Esophagus squamous epithelium (tissue), 4 donors: ENCODE measurements at regions not wholly inside any gene's neighbourhood (a gene's known extent, or its start where the extent isn't known, plus 50 kb on each side); places are given as distances from the start of the nearest gene placed in this dataset.

ENCODE experiments used
- POLR2A ChIP-seq, 4 donors: fragments of 450-650 bp; IDR thresholded peaks; one replicate each; pipeline ENCODE4 v1.6.1; 2017; ENCODE audit warnings: antibody characterized with exemption in 4 of 4, mild to moderate bottlenecking in 4 of 4, moderate library complexity in 3 of 4
- TF ChIP-seq, protein P1 (sequence below), 6 experiments: fragments of 450-650 bp in 4 of 6; fragments of 200-600 bp in 2 of 6; sonication (generic) in 2 of 6; IDR thresholded peaks; one replicate each; pipeline ENCODE4 v1.5.1; 2016 to 2019; ENCODE audit warnings: antibody characterized with exemption in 6 of 6, mild to moderate bottlenecking in 4 of 6, moderate library complexity in 4 of 6

DNA sequence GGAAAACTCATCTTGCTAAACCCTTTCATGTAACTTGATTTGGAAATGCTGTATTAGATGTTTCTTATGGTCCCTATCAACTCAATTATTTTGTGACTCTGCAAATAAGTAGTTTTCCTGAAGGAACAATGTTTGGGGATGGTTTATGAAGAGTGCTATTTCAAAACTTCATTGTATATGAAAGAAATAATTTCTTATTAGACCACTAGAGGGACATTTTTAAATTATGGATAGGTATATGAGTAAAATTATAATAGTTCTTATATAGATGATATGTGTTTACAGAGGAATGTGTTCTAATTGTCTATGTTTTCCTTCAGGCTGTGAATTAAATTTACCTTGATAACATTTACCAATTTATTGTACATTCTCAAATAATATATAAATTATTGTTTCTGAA, 509.4 kb upstream of the RAG2 start:
- TF ChIP-seq, protein P1, sequence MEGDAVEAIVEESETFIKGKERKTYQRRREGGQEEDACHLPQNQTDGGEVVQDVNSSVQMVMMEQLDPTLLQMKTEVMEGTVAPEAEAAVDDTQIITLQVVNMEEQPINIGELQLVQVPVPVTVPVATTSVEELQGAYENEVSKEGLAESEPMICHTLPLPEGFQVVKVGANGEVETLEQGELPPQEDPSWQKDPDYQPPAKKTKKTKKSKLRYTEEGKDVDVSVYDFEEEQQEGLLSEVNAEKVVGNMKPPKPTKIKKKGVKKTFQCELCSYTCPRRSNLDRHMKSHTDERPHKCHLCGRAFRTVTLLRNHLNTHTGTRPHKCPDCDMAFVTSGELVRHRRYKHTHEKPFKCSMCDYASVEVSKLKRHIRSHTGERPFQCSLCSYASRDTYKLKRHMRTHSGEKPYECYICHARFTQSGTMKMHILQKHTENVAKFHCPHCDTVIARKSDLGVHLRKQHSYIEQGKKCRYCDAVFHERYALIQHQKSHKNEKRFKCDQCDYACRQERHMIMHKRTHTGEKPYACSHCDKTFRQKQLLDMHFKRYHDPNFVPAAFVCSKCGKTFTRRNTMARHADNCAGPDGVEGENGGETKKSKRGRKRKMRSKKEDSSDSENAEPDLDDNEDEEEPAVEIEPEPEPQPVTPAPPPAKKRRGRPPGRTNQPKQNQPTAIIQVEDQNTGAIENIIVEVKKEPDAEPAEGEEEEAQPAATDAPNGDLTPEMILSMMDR (IDR thresholded peaks at IDR 0.05) = no peak
- no peak for TF ChIP-seq POLR2A (IDR thresholded peaks at IDR 0.05)
